Esophagus squamous epithelium (tissue), 4 donors: ENCODE measurements at regions not wholly inside any gene's neighbourhood (a gene's known extent, or its start where the extent isn't known, plus 50 kb on each side); places are given as distances from the start of the nearest gene placed in this dataset.

Source experiments
- POLR2A ChIP-seq, 4 donors: fragments of 450-650 bp; IDR thresholded peaks; one replicate each; pipeline ENCODE4 v1.6.1; 2017; ENCODE audit warnings: antibody characterized with exemption in 4 of 4, mild to moderate bottlenecking in 4 of 4, moderate library complexity in 3 of 4
- TF ChIP-seq, protein P1 (sequence below), 6 experiments: fragments of 450-650 bp in 4 of 6; fragments of 200-600 bp in 2 of 6; sonication (generic) in 2 of 6; IDR thresholded peaks; one replicate each; pipeline ENCODE4 v1.5.1; 2016 to 2019; ENCODE audit warnings: antibody characterized with exemption in 6 of 6, mild to moderate bottlenecking in 4 of 6, moderate library complexity in 4 of 6

DNA sequence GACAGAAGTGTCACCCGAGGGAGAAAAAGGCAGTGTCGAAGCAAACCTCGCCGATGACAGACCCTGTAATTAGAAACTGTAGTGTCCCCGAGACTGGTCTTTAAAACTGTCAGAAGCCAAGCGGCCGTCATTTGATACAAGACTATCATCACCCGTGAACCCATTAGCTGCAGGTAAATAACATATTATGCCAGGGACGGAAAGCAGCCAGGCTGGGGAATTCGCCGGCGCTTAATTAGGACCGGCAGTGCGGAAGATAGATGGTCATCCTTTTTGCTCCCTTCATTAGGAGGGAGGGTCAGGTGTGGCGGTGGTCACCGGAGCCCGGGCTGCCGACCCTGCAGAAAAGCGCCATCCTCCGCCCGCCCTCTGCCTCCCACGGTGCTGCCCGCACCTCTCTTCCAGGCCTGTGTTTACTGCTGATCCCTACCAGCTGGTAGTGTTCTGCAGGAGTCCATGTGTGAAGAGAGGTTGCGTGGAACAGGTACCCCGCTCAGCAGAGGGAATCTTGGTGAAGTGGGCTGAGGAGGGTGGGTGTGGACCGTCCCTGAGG is 109.4 kb upstream of the GSE1 start:
- TF ChIP-seq, protein P1, sequence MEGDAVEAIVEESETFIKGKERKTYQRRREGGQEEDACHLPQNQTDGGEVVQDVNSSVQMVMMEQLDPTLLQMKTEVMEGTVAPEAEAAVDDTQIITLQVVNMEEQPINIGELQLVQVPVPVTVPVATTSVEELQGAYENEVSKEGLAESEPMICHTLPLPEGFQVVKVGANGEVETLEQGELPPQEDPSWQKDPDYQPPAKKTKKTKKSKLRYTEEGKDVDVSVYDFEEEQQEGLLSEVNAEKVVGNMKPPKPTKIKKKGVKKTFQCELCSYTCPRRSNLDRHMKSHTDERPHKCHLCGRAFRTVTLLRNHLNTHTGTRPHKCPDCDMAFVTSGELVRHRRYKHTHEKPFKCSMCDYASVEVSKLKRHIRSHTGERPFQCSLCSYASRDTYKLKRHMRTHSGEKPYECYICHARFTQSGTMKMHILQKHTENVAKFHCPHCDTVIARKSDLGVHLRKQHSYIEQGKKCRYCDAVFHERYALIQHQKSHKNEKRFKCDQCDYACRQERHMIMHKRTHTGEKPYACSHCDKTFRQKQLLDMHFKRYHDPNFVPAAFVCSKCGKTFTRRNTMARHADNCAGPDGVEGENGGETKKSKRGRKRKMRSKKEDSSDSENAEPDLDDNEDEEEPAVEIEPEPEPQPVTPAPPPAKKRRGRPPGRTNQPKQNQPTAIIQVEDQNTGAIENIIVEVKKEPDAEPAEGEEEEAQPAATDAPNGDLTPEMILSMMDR (IDR thresholded peaks at IDR 0.05): no peak
- no peak for TF ChIP-seq POLR2A (IDR thresholded peaks at IDR 0.05)
